Dendritic cell treated with granulocyte-macrophage colony-stimulating factor and Interleukin-4, amounts not matched to agents 40 ng/mL and 50 ng/mL, for 4 days (primary cell): ENCODE measurements at regions not wholly inside any gene's neighbourhood (a gene's known extent, or its start where the extent isn't known, plus 50 kb on each side); places are given as distances from the start of the nearest gene placed in this dataset.

Experiments used
- H3K27ac Mint-ChIP-seq: one replicate; pipeline ENCODE4 v1.8.0; 2022; ENCODE audit warnings: mild to moderate bottlenecking, mixed read lengths
- H3K27me3 Mint-ChIP-seq: one replicate; pipeline ENCODE4 v1.8.0; 2022; ENCODE audit warnings: mild to moderate bottlenecking, mixed read lengths
- H3K36me3 Mint-ChIP-seq: one replicate; pipeline ENCODE4 v1.8.0; 2022; ENCODE audit warnings: low read depth, mixed read lengths
- H3K4me1 Mint-ChIP-seq: one replicate; pipeline ENCODE4 v1.8.0; 2022; ENCODE audit warnings: low read depth, mixed read lengths
- H3K4me3 Mint-ChIP-seq: one replicate; pipeline ENCODE4 v1.8.0; 2022; ENCODE audit warnings: mild to moderate bottlenecking, moderate library complexity, mixed read lengths
- H3K9me3 Mint-ChIP-seq: one replicate; pipeline ENCODE4 v1.8.0; 2022; ENCODE audit warnings: mixed read lengths
- intact Hi-C: fragments of 100-400 bp; cut with micrococcal nuclease; formaldehyde crosslinking; loops from one replicate; pipeline ENCODE4 v1.15.0; 2022

- Mint-ChIP-seq H3K9me3 (peaks cover 5% of the 10 kb centered on the region), H3K36me3 (no peaks in the 10 kb centered on the region), H3K4me1 (no peaks in the 10 kb centered on the region), H3K27me3 (no peaks in the 10 kb centered on the region), H3K27ac (no peak overlapping the region), H3K4me3 (no peak overlapping the region)
- intact Hi-C loops: no loop called here
Observed at GRCh38 chr13:74912898-74913297, 569.1 kb downstream of the TBC1D4 start.

- no peaks in the 10 kb centered on the region for H3K4me1 Mint-ChIP-seq
- H3K27ac Mint-ChIP-seq: no peak overlapping the region
- no peaks in the 10 kb centered on the region for H3K36me3 Mint-ChIP-seq
- no peaks in the 10 kb centered on the region for H3K27me3 Mint-ChIP-seq
- intact Hi-C loops: no loop called here
- H3K9me3 Mint-ChIP-seq: peaks cover 5% of the 10 kb centered on the region
- H3K4me3 Mint-ChIP-seq: no peak overlapping the region
Observed at GRCh38 chr13:74910415-74910814, 571.6 kb downstream of the TBC1D4 start.

DNA sequence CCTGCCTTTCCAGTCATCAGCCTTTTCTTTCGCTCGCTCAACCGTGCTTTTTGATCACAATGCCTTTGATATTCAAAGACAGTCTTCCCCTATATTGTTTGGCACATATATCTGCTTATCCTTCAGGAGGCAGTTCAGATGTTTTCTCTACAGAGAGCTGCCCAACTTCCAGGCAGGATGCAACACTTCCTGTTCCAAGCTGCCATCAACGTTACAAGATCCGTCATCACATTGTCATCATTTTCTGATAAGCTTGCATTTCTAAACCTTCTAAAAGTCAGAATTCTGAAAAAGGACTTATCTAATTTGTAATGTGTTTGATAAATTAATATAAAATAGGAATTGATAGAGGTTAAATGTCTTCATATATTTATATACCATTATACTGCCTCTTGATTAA, 574.2 kb downstream of the TBC1D4 start:
- peaks cover 5% of the 10 kb centered on the region for H3K9me3 Mint-ChIP-seq
- no peaks in the 10 kb centered on the region for H3K4me1 Mint-ChIP-seq
- H3K27ac Mint-ChIP-seq: no peak overlapping the region
- no peaks in the 10 kb centered on the region for H3K27me3 Mint-ChIP-seq
- intact Hi-C loops: no loop called here
- H3K4me3 Mint-ChIP-seq: no peak overlapping the region
- H3K36me3 Mint-ChIP-seq: no peaks in the 10 kb centered on the region

DNA sequence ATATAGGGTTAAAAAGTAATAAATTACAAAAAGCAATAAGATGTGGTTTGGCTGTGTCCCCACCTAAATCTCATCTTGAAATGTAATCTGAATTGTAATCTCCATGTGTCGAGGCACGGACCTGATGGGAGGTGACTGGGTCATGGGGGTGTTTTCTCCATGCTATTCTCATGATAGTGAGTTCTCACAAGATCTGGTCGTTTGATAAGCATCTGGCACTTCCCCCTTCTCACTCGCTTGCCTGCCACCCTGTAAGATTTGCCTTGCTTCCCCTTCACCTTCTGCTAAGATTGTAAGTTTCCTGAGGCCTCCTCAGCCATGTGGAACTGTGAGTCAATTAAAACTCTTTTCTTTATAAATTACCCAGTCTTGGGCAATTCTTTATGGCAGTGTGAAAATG, 577.4 kb downstream of the TBC1D4 start:
- Mint-ChIP-seq H3K27me3 (no peaks in the 10 kb centered on the region), H3K9me3 (peaks cover 5% of the 10 kb centered on the region), H3K4me1 (no peaks in the 10 kb centered on the region), H3K4me3 (no peak overlapping the region), H3K36me3 (no peaks in the 10 kb centered on the region), H3K27ac (no peak overlapping the region)
- intact Hi-C loops: no loop called here

DNA sequence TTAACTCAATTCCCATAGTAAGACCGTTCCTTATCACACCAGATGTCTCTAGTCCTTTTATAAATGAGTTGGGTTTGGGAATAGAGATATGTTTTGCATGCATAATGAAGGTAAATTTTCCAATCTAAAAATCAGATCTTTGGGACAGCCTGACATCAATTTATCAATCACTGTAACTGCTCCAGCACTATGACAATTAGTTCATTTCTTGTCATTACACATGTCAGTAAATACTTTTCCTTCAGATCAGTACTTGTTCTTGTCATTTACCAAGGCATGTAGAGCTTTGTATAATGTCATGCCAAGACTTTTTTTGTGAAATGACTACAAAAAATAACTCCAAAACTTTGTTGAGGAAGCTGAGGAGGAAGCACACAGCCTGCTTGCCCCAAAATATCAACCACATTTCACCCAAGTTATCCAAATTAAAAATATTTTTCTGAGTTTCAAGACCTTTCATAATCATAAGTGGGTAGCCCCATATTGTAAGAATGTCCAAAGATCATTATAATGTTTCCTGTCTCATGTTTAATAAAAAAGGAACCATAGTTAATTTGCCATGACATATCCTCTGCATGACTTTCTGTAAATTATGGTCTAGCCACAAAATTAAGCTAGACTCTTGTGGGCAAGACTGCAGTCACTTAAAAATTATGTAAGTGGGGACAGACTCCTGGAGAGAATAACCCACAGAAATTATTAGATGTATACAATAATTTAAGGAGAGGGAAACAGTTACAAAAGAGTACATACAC, 586.8 kb downstream of the TBC1D4 start:
- Mint-ChIP-seq H3K4me3 (no peak overlapping the region), H3K4me1 (no peaks in the 10 kb centered on the region), H3K36me3 (no peaks in the 10 kb centered on the region), H3K27me3 (no peaks in the 10 kb centered on the region), H3K27ac (no peak overlapping the region), H3K9me3 (no peaks in the 10 kb centered on the region)
- intact Hi-C loops: no loop called here

DNA sequence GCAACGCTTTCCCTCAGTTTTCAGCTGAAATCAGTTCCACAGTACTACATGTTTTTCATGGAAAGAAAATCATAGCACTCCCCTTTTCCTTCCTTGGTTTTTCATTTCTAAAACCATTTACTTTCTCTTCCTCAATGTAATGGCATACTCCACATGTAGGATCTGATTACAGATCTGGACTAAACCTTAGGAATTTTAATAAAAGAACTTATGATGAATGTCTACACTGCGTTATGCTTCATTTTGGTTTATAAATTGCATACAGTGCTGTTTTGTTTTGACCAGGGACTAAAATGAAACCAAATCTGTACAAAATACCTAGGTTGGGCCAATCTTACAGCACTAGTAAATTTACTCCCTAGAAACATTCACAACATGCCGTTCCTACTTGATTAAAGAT, 589.9 kb downstream of the TBC1D4 start:
- intact Hi-C loops: no loop called here

DNA sequence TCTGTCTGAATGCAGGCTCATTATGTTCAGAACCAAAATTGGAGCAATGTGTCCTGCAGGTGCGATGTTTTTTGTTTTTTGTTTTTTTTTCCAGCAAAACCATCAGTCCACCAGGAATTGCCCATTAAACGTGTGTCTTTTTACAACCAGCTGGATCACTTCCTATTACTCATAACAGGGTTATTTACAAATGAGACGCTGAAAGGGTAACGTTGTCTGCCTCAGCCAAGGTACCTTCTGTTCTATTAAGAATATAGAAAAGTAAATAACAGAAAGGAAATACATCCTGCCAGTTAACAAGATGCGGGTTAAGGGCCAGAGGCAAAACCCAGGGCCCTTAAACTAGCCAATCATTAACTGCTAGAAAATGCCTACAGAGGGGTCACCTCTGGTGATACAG, 590.4 kb downstream of the TBC1D4 start:
- no peaks in the 10 kb centered on the region for H3K4me1 Mint-ChIP-seq
- H3K27me3 Mint-ChIP-seq: no peaks in the 10 kb centered on the region
- H3K9me3 Mint-ChIP-seq: no peaks in the 10 kb centered on the region
- intact Hi-C loops: no loop called here
- no peak overlapping the region for H3K4me3 Mint-ChIP-seq
- no peaks in the 10 kb centered on the region for H3K36me3 Mint-ChIP-seq
- H3K27ac Mint-ChIP-seq: no peak overlapping the region

More for the DNA sequence above, 589.9 kb downstream of the TBC1D4 start:
- Mint-ChIP-seq H3K9me3 (no peaks in the 10 kb centered on the region), H3K4me3 (no peak overlapping the region), H3K27me3 (no peaks in the 10 kb centered on the region), H3K4me1 (no peaks in the 10 kb centered on the region), H3K36me3 (no peaks in the 10 kb centered on the region), H3K27ac (no peak overlapping the region)

- Mint-ChIP-seq H3K9me3 (no peaks in the 10 kb centered on the region), H3K36me3 (no peaks in the 10 kb centered on the region), H3K27me3 (no peaks in the 10 kb centered on the region), H3K4me3 (no peak overlapping the region), H3K27ac (no peak overlapping the region), H3K4me1 (no peaks in the 10 kb centered on the region)
- intact Hi-C loops: no loop called here
Observed at GRCh38 chr13:74889321-74889720, 592.6 kb downstream of the TBC1D4 start.

DNA sequence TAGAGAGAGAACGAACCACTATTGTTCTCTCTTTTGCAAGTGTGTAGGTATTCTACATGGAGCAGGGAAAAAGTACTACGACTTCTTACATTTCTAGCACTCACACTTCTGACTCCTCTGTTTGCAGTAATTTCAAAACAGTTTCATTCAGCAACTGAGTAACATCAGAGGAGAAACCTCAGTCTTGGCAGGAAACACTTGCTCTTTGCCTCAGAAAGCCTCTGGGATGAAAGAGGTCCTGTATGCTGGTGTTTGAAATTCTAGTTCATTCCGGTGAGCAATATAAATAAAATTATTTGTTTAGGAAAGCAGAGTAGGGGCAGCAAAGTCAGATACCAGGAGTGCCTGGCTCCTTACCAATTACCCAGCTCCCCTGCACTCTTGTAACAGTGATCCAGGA, 595.5 kb downstream of the TBC1D4 start:
- H3K4me3 Mint-ChIP-seq: no peak overlapping the region
- H3K27me3 Mint-ChIP-seq: no peaks in the 10 kb centered on the region
- no peaks in the 10 kb centered on the region for H3K4me1 Mint-ChIP-seq
- no peak overlapping the region for H3K27ac Mint-ChIP-seq
- H3K9me3 Mint-ChIP-seq: no peaks in the 10 kb centered on the region
- intact Hi-C loops: no loop called here
- H3K36me3 Mint-ChIP-seq: no peaks in the 10 kb centered on the region

DNA sequence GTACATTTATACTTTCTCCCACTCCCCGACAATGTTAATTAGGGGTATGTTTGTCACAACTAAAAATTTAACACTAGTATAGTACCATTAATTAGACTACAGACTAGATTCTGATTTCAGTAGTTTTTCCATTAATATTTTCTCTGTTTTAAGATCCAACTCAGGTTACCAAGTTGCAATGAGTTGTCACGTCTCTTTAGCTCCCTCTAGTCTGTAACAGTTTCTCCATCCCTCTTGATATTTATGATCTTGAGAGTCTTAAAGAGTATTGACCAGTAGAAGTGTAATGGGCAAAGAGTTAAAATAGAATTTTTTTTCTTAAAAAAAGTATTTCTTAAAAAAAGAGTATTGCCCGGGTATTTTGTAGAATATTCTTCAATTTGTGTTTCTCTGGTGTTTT, 598.1 kb downstream of the TBC1D4 start:
- H3K4me3 Mint-ChIP-seq: no peak overlapping the region
- H3K27me3 Mint-ChIP-seq: no peaks in the 10 kb centered on the region
- no peaks in the 10 kb centered on the region for H3K4me1 Mint-ChIP-seq
- no peak overlapping the region for H3K27ac Mint-ChIP-seq
- H3K36me3 Mint-ChIP-seq: no peaks in the 10 kb centered on the region
- H3K9me3 Mint-ChIP-seq: peaks cover 15% of the 10 kb centered on the region
- intact Hi-C loops: no loop called here

- Mint-ChIP-seq H3K27me3 (no peaks in the 10 kb centered on the region), H3K4me1 (no peaks in the 10 kb centered on the region), H3K9me3 (peaks cover 46% of the 10 kb centered on the region), H3K27ac (no peak overlapping the region), H3K4me3 (no peak overlapping the region), H3K36me3 (no peaks in the 10 kb centered on the region)
- intact Hi-C loops: no loop called here
Observed at GRCh38 chr13:74871369-74872070, 610.4 kb downstream of the TBC1D4 start.

DNA sequence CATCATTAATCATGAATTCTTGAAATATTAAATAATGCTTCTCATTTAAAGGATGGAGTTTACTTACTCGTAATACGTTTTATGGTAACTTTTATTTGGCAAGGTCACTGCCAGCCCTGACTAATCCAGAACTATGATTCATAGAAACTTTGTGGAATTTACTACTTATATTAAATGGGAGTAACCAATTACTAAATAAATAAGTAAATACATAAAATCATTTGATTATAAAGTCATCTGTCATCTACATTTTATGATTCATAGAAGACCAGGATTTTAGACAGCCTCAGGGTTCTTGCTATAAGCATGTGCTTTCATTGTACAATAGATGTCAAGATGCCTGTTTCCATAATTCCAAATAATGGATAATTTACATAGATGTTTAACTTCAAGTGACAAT, 611.1 kb downstream of the TBC1D4 start:
- Mint-ChIP-seq H3K4me1 (no peaks in the 10 kb centered on the region), H3K4me3 (no peak overlapping the region), H3K27ac (no peak overlapping the region), H3K9me3 (peaks cover 45% of the 10 kb centered on the region), H3K36me3 (no peaks in the 10 kb centered on the region), H3K27me3 (no peaks in the 10 kb centered on the region)
- intact Hi-C loops: no loop called here

DNA sequence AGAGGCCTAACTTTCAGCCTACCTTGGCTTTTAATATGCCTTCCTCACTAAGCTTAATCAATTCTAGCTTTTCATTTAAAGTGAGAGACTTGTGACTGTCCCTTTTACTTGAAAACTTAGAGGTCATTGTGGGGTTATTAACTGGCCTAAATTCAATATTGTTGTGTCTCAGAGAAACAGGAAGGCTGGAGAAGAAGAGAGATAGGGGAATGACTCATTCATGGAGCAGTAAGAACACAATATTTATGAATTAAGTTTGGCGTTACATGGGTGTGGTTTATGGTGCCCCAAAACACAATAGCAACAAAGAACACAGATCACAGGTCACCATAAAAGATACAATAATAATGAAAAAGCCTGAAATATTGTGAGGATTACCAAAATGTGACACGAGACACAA, 612.1 kb downstream of the TBC1D4 start:
- Mint-ChIP-seq H3K27ac (no peak overlapping the region), H3K4me1 (no peaks in the 10 kb centered on the region), H3K4me3 (no peak overlapping the region), H3K9me3 (peaks cover 41% of the 10 kb centered on the region), H3K36me3 (no peaks in the 10 kb centered on the region), H3K27me3 (no peaks in the 10 kb centered on the region)
- intact Hi-C loops: no loop called here

GRCh38 chr13:74868049-74868448, 613.9 kb downstream of the TBC1D4 start:
- H3K36me3 Mint-ChIP-seq: no peaks in the 10 kb centered on the region
- H3K4me1 Mint-ChIP-seq: no peaks in the 10 kb centered on the region
- no peaks in the 10 kb centered on the region for H3K27me3 Mint-ChIP-seq
- no peak overlapping the region for H3K4me3 Mint-ChIP-seq
- H3K9me3 Mint-ChIP-seq: peaks cover 48% of the 10 kb centered on the region
- no peak overlapping the region for H3K27ac Mint-ChIP-seq
- intact Hi-C loops: no loop called here

DNA sequence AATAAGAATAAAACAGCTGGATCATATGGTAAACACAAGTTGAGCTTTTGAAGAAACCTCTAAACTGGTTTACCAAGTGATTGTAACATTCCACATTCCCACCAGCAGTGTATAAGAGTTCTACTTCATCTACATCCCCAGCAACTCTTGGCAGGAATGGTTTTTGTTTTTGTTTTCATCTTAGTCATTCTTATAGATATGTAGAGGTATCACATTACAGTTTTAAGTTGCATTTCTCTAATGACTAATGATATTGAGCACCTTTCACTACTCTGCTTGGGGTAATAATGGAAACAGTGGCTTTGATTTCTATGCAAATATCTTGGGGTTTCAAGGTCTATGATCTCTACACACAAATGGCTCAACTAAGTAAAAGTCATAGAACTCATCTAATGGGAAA, 614.5 kb downstream of the TBC1D4 start:
- Mint-ChIP-seq H3K27me3 (no peaks in the 10 kb centered on the region), H3K36me3 (no peaks in the 10 kb centered on the region), H3K27ac (no peak overlapping the region), H3K4me1 (no peaks in the 10 kb centered on the region), H3K9me3 (peaks cover 50% of the 10 kb centered on the region), H3K4me3 (no peak overlapping the region)
- intact Hi-C loops: no loop called here
